H1 (cell line): ENCODE measurements at regions not wholly inside any gene's neighbourhood (a gene's known extent, or its start where the extent isn't known, plus 50 kb on each side); places are given as distances from the start of the nearest gene placed in this dataset.

Source experiments
- BACH1 ChIP-seq: IDR thresholded peaks from 2 replicates; pipeline ENCODE4 v1.6.1; 2012; ENCODE audit warnings: low read length, improper control_type of control experiment
- CEBPB ChIP-seq: IDR thresholded peaks from 2 replicates; pipeline ENCODE4 v1.6.1; 2012; ENCODE audit warnings: low read depth, low read length
- CHD7 ChIP-seq: fragments of 300-600 bp; sonication (generic); IDR thresholded peaks from 2 replicates; pipeline ENCODE4 v1.7.1; 2012; ENCODE audit warnings: low read length, moderate library complexity, mild to moderate bottlenecking, inconsistent platforms; ENCODE audit not compliant: insufficient replicate concordance
- E2F6 ChIP-seq: IDR thresholded peaks from 2 replicates; pipeline ENCODE4 v1.6.1; 2012; ENCODE audit warnings: inconsistent platforms
- EZH2 ChIP-seq: fragments of 200-600 bp; sonication (generic); IDR thresholded peaks from 2 replicates; pipeline ENCODE4 v1.7.1; 2012; ENCODE audit warnings: low read depth, mild to moderate bottlenecking, moderate library complexity, low read length, inconsistent platforms; ENCODE audit not compliant: severe bottlenecking
- MAFK ChIP-seq: IDR thresholded peaks from 2 replicates; pipeline ENCODE4 v1.6.1; 2012; ENCODE audit warnings: low read depth, mild to moderate bottlenecking, improper control_type of control experiment, low read length
- MAX ChIP-seq: IDR thresholded peaks from 2 replicates; pipeline ENCODE4 v1.6.1; 2012; ENCODE audit warnings: inconsistent platforms
- POLR2A ChIP-seq, 2 experiments: IDR thresholded peaks; 1 replicate in 1 of 2; 2 replicates in 1 of 2; pipeline ENCODE4 v1.6.1; 2011; ENCODE audit warnings: low read depth in 2 of 2, low read length in 2 of 2, mild to moderate bottlenecking in 2 of 2; ENCODE audit errors: control extremely low read depth in 1 of 2
- RAD21 ChIP-seq, 2 experiments: IDR thresholded peaks in 1 of 2; conservative IDR thresholded peaks in 1 of 2; 2 replicates each; pipeline ENCODE4 v1.6.1; 2011; ENCODE audit warnings: low read depth in 2 of 2, low read length in 2 of 2, improper control_type of control experiment in 1 of 2, inconsistent platforms in 1 of 2, mild to moderate bottlenecking in 1 of 2, moderate library complexity in 1 of 2
- RFX5 ChIP-seq: IDR thresholded peaks from 2 replicates; pipeline ENCODE4 v1.6.1; 2011; ENCODE audit warnings: low read depth, low read length, improper control_type of control experiment, borderline replicate concordance
- RXRA ChIP-seq: IDR thresholded peaks from 2 replicates; pipeline ENCODE4 v1.6.1; 2011; ENCODE audit warnings: low read depth, mild to moderate bottlenecking, low read length, moderate library complexity; ENCODE audit not compliant: insufficient read depth
- SIN3A ChIP-seq, 2 experiments: IDR thresholded peaks in 1 of 2; conservative IDR thresholded peaks in 1 of 2; 2 replicates each; pipeline ENCODE4 v1.6.1; 2011 to 2012; ENCODE audit warnings: low read length in 2 of 2, improper control_type of control experiment in 1 of 2, low read depth in 1 of 2, mild to moderate bottlenecking in 1 of 2
- TAF1 ChIP-seq: IDR thresholded peaks from 2 replicates; pipeline ENCODE4 v1.6.1; 2011; ENCODE audit warnings: mild to moderate bottlenecking, low read depth, low read length
- TF ChIP-seq, protein P1 (sequence below), 3 experiments: IDR thresholded peaks; 1 replicate in 2 of 3; 2 replicates in 1 of 3; pipeline versions ENCODE4 v1.5.1 to v1.6.1; 2011; ENCODE audit warnings: low read length in 3 of 3, mild to moderate bottlenecking in 3 of 3, inconsistent platforms in 2 of 3, low read depth in 1 of 3, moderate library complexity in 1 of 3; ENCODE audit not compliant: insufficient read depth in 1 of 3; ENCODE audit errors: control extremely low read depth in 1 of 3

DNA sequence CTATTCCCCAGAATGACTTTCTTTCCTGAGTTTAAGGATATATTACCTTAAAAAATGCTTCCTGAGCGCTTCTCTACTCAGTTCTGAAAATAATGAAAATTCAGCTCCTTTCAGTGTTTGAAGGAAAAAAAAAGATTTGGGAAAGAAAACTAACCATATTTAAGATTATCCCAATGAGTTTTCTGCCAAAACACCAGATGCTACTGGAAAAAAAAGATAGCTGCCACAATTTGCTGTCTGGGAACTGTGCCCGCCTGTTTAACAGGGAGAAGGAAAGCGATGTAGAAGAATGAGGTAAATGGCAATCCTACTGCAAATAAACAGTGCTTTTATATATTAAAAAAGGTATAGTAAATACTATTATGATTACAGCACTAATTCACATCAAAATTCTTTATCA, 367.6 kb upstream of the PRICKLE1 start:
- no peak for TF ChIP-seq CHD7
- TF ChIP-seq POLR2A (IDR thresholded peaks at IDR 0.05; ENCODE audit: control extremely low read depth in 1 of 2, low read depth in 2 of 2, low read length in 2 of 2): no peak
- no peak for TF ChIP-seq SIN3A (conservative IDR thresholded peaks at IDR 0.05 in 1 of 2, IDR thresholded peaks at IDR 0.05 in 1 of 2; ENCODE audit: low read depth in 1 of 2, low read length in 2 of 2)
- TF ChIP-seq, protein P1, sequence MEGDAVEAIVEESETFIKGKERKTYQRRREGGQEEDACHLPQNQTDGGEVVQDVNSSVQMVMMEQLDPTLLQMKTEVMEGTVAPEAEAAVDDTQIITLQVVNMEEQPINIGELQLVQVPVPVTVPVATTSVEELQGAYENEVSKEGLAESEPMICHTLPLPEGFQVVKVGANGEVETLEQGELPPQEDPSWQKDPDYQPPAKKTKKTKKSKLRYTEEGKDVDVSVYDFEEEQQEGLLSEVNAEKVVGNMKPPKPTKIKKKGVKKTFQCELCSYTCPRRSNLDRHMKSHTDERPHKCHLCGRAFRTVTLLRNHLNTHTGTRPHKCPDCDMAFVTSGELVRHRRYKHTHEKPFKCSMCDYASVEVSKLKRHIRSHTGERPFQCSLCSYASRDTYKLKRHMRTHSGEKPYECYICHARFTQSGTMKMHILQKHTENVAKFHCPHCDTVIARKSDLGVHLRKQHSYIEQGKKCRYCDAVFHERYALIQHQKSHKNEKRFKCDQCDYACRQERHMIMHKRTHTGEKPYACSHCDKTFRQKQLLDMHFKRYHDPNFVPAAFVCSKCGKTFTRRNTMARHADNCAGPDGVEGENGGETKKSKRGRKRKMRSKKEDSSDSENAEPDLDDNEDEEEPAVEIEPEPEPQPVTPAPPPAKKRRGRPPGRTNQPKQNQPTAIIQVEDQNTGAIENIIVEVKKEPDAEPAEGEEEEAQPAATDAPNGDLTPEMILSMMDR (IDR thresholded peaks at IDR 0.05; ENCODE audit: control extremely low read depth in 1 of 3, insufficient read depth in 1 of 3, low read depth in 1 of 3, low read length in 3 of 3): no peak
- no peak for TF ChIP-seq RAD21 (IDR thresholded peaks at IDR 0.05 in 1 of 2, conservative IDR thresholded peaks at IDR 0.05 in 1 of 2; ENCODE audit: low read depth in 2 of 2, low read length in 2 of 2)
- TF ChIP-seq MAX: no peak
- TF ChIP-seq RFX5: no peak
- no peak for TF ChIP-seq MAFK
- TF ChIP-seq E2F6: no peak
- no peak for TF ChIP-seq TAF1
- no peak for TF ChIP-seq RXRA
- no peak for TF ChIP-seq CEBPB
- no peak for TF ChIP-seq BACH1
- no peak for TF ChIP-seq EZH2
